IMR-90 (cell line): ENCODE measurements at regions not wholly inside any gene's neighbourhood (a gene's known extent, or its start where the extent isn't known, plus 50 kb on each side); places are given as distances from the start of the nearest gene placed in this dataset.

Experiments
- ATAC-seq: fragments of 200-7000 bp; cut with Tn5 transposase; 2 replicates; pipeline ENCODE4 v1.9.1; 2020; ENCODE audit warnings: low read depth, mild to moderate bottlenecking, moderate library complexity
- BruUV-seq: library from RNA; stranded (reverse); fragments of 400-500 nt; replicated peaks from 2 replicates; lab custom pipeline; 2021; lab: Mats Ljungman, UMichigan
- CTCF ChIA-PET: fragments of 300-600 bp; formaldehyde crosslinking; extraction: SDS; loops from one replicate; lab custom pipeline; 2021; ENCODE audit warnings: antibody characterized with exemption; lab: Yijun Ruan, JAX
- POLR2A ChIA-PET: fragments of 300-600 bp; sonication (Branson Sonifier 250); formaldehyde crosslinking; loops from one replicate; lab custom pipeline; 2022; ENCODE audit warnings: antibody characterized with exemption; ENCODE audit not compliant: unreplicated experiment; lab: Charles Lee
- DNase-seq: peaks from one replicate; pipeline ENCODE4 v3.0.0; 2013
- H2AFZ ChIP-seq: replicated peaks from 2 replicates; pipeline ENCODE3; 2013; ENCODE audit warnings: low read length, mild to moderate bottlenecking; ENCODE audit not compliant: poor library complexity
- H2AK5ac ChIP-seq: 2 replicates; pipeline ENCODE4 v1.6.1; 2013; ENCODE audit warnings: low read depth, low read length, inconsistent platforms
- H2AK9ac ChIP-seq: replicated peaks from 2 replicates; pipeline ENCODE3; 2013; ENCODE audit warnings: mild to moderate bottlenecking, low read depth, low read length, moderate library complexity; ENCODE audit not compliant: poor library complexity
- H2BK120ac ChIP-seq: 2 replicates; pipeline ENCODE4 v1.6.1; 2013; ENCODE audit warnings: low read depth, low read length, inconsistent platforms
- H2BK15ac ChIP-seq: 3 replicates; pipeline ENCODE4 v1.6.1; 2013; ENCODE audit warnings: low read depth, low read length, inconsistent platforms
- H2BK20ac ChIP-seq: 2 replicates; pipeline ENCODE4 v1.6.1; 2013; ENCODE audit warnings: low read depth, mild to moderate bottlenecking, inconsistent platforms, low read length, moderate library complexity
- H2BK5ac ChIP-seq: 2 replicates; pipeline ENCODE4 v1.6.1; 2013; ENCODE audit warnings: mild to moderate bottlenecking, low read depth, low read length, inconsistent platforms; ENCODE audit not compliant: poor library complexity, severe bottlenecking
- H3K14ac ChIP-seq: replicated peaks from 2 replicates; pipeline ENCODE4 v1.6.1; 2013; ENCODE audit warnings: low read depth, low read length, inconsistent platforms
- H3K18ac ChIP-seq: 2 replicates; pipeline ENCODE4 v1.6.1; 2013; ENCODE audit warnings: low read depth, low read length, control low read depth
- H3K23ac ChIP-seq: 2 replicates; pipeline ENCODE4 v1.6.1; 2013; ENCODE audit warnings: low read depth, low read length, inconsistent platforms
- H3K27ac ChIP-seq: 2 replicates; pipeline ENCODE4 v1.5.1; 2013; ENCODE audit warnings: mild to moderate bottlenecking, control low read depth, low read length; ENCODE audit not compliant: insufficient read depth
- H3K27me3 ChIP-seq: 2 replicates; pipeline ENCODE4 v1.6.1; 2013; ENCODE audit warnings: low read length; ENCODE audit not compliant: control insufficient read depth, insufficient read depth
- H3K36me3 ChIP-seq: 2 replicates; pipeline ENCODE4 v1.6.1; 2013; ENCODE audit warnings: low read length, mixed read lengths; ENCODE audit not compliant: control insufficient read depth, insufficient read depth
- H3K4ac ChIP-seq: 2 replicates; pipeline ENCODE4 v1.6.1; 2013; ENCODE audit warnings: low read depth, low read length, inconsistent platforms
- H3K4me1 ChIP-seq: 2 replicates; pipeline ENCODE4 v1.6.1; 2013; ENCODE audit warnings: low read length, mixed read lengths; ENCODE audit not compliant: control insufficient read depth, insufficient read depth
- H3K4me2 ChIP-seq: 2 replicates; pipeline ENCODE4 v1.6.1; 2013; ENCODE audit warnings: low read depth, mild to moderate bottlenecking, control low read depth, low read length, moderate library complexity
- H3K4me3 ChIP-seq: 2 replicates; pipeline ENCODE4 v1.5.1; 2013; ENCODE audit warnings: low read depth, mild to moderate bottlenecking, control low read depth, low read length, moderate library complexity; ENCODE audit not compliant: insufficient read depth
- H3K56ac ChIP-seq: 2 replicates; pipeline ENCODE4 v1.6.1; 2013; ENCODE audit warnings: low read length, inconsistent platforms; ENCODE audit not compliant: insufficient read depth; ENCODE audit errors: extremely low read depth
- H3K79me1 ChIP-seq, 2 experiments: 2 replicates each; pipeline ENCODE4 v1.6.1; 2013; ENCODE audit warnings: low read length in 2 of 2, inconsistent platforms in 1 of 2, low read depth in 1 of 2
- H3K9ac ChIP-seq: 2 replicates; pipeline ENCODE4 v1.6.1; 2013; ENCODE audit warnings: low read depth, low read length, control low read depth
- H3K9me1 ChIP-seq: 2 replicates; pipeline ENCODE4 v1.6.1; 2013; ENCODE audit warnings: low read length, inconsistent platforms; ENCODE audit not compliant: insufficient read depth
- H3K9me3 ChIP-seq: 2 replicates; pipeline ENCODE4 v1.6.1; 2013; ENCODE audit warnings: low read length; ENCODE audit not compliant: control insufficient read depth, insufficient read depth
- H4K20me1 ChIP-seq: 2 replicates; pipeline ENCODE4 v1.6.1; 2013; ENCODE audit warnings: low read length, inconsistent platforms; ENCODE audit not compliant: insufficient read depth
- H4K5ac ChIP-seq: 2 replicates; pipeline ENCODE4 v1.6.1; 2013; ENCODE audit warnings: mild to moderate bottlenecking, low read depth, low read length, control low read depth
- H4K8ac ChIP-seq, 2 experiments: 2 replicates each; pipeline ENCODE4 v1.6.1; 2013; ENCODE audit warnings: low read depth in 2 of 2, low read length in 2 of 2, control low read depth in 1 of 2, inconsistent platforms in 1 of 2
- H4K91ac ChIP-seq: 2 replicates; pipeline ENCODE4 v1.6.1; 2013; ENCODE audit warnings: low read depth, low read length, inconsistent platforms; ENCODE audit not compliant: insufficient read depth
- BHLHE40 ChIP-seq: fragments of 150-350 bp; IDR thresholded peaks from 2 replicates; pipeline ENCODE4 v1.6.1; 2016; ENCODE audit warnings: mild to moderate bottlenecking, low read depth, low read length
- CEBPB ChIP-seq: IDR thresholded peaks from 2 replicates; pipeline ENCODE4 v1.6.1; 2012; ENCODE audit warnings: low read depth, low read length, improper control_type of control experiment
- CHD1 ChIP-seq: IDR thresholded peaks from 2 replicates; pipeline ENCODE4 v1.6.1; 2012; ENCODE audit warnings: low read depth, low read length, improper control_type of control experiment
- FOS ChIP-seq: fragments of 150-350 bp; IDR thresholded peaks from 2 replicates; pipeline ENCODE4 v1.6.1; 2016; ENCODE audit warnings: low read depth, low read length
- MAFK ChIP-seq: IDR thresholded peaks from 2 replicates; pipeline ENCODE4 v1.6.1; 2012; ENCODE audit warnings: low read depth, low read length, improper control_type of control experiment
- MAZ ChIP-seq: IDR thresholded peaks from 2 replicates; pipeline ENCODE4 v1.6.1; 2012; ENCODE audit warnings: low read depth, mild to moderate bottlenecking, low read length, improper control_type of control experiment, moderate library complexity, borderline replicate concordance
- MXI1 ChIP-seq: IDR thresholded peaks from 2 replicates; pipeline ENCODE4 v1.6.1; 2012; ENCODE audit warnings: low read depth, mild to moderate bottlenecking, low read length, moderate library complexity, borderline replicate concordance
- NFE2L2 ChIP-seq: fragments of 150-350 bp; IDR thresholded peaks from 2 replicates; pipeline ENCODE4 v1.6.1; 2016; ENCODE audit warnings: low read depth, mild to moderate bottlenecking, low read length
- POLR2A ChIP-seq: IDR thresholded peaks from 2 replicates; pipeline ENCODE4 v1.6.1; 2012; ENCODE audit warnings: mild to moderate bottlenecking, low read depth, low read length
- RAD21 ChIP-seq: IDR thresholded peaks from 2 replicates; pipeline ENCODE4 v1.6.1; 2012; ENCODE audit warnings: low read length, improper control_type of control experiment
- RCOR1 ChIP-seq: IDR thresholded peaks from 2 replicates; pipeline ENCODE4 v1.6.1; 2012; ENCODE audit warnings: mild to moderate bottlenecking, low read length, improper control_type of control experiment; ENCODE audit not compliant: insufficient replicate concordance
- RFX5 ChIP-seq: IDR thresholded peaks from 2 replicates; pipeline ENCODE4 v1.8.0; 2012; ENCODE audit warnings: low read depth, mild to moderate bottlenecking, low read length, moderate library complexity
- SMC3 ChIP-seq: fragments of 150-350 bp; IDR thresholded peaks from 2 replicates; pipeline ENCODE4 v1.6.1; 2016; ENCODE audit warnings: low read depth, mild to moderate bottlenecking, antibody characterized with exemption, low read length, moderate library complexity
- USF2 ChIP-seq: fragments of 150-350 bp; IDR thresholded peaks from 2 replicates; pipeline ENCODE4 v1.6.1; 2017; ENCODE audit warnings: mild to moderate bottlenecking, antibody characterized with exemption, low read length, low read depth
- WGBS, 2 experiments: methylation state at CpG; one replicate each; pipeline versions ENCODE4 v1.1.5 to v1.1.7; 2013; ENCODE audit warnings: missing lambda C conversion rate in 2 of 2; ENCODE audit not compliant: insufficient read length in 1 of 2; ENCODE audit errors: extremely low coverage in 2 of 2; 5-methylcytosine and 5-hydroxymethylcytosine counted together
- dilution Hi-C: fragments of 300-500 bp; cut with HindIII; formaldehyde crosslinking; loops from one replicate; pipeline ENCODE4 v1.14.3; 2018; ENCODE audit warnings: low sequenced_read_pairs; ENCODE audit not compliant: unreplicated experiment
- in situ Hi-C: fragments of 300-500 bp; cut with MboI; formaldehyde crosslinking; loops from 3 replicates; pipeline ENCODE4 v1.14.3; 2019; ENCODE audit warnings: low sequenced_read_pairs, inconsistent platforms, mixed read lengths
- intact Hi-C: fragments of 100-400 bp; cut with micrococcal nuclease; formaldehyde crosslinking; loops from 2 replicates; pipeline ENCODE4 v1.10.0; 2022
- TF ChIP-seq, protein P1 (sequence below): fragments of 150-350 bp; IDR thresholded peaks from 2 replicates; pipeline ENCODE4 v1.6.1; 2016; ENCODE audit warnings: low read depth, mild to moderate bottlenecking, low read length, moderate library complexity, borderline replicate concordance
- TF ChIP-seq, protein P2 (sequence below): conservative IDR thresholded peaks from 2 replicates; pipeline ENCODE4 v1.5.1; 2012; ENCODE audit warnings: mild to moderate bottlenecking, low read depth, low read length, improper control_type of control experiment

GRCh38 chr20:43248341-43248740 lies 58.6 kb upstream of the PTPRT start:
- Histone ChIP-seq H2BK120ac (no peak overlapping the region), H3K14ac (no peak overlapping the region), H3K9me1 (no peaks in the 10 kb centered on the region; the same call in 1 of the 2 replicates), H2BK20ac (no peak overlapping the region), H3K9ac (no peak overlapping the region), H4K8ac (no peak overlapping the region), H4K5ac (no peak overlapping the region), H2AFZ (no peak overlapping the region), H3K18ac (no peak overlapping the region), H4K91ac (no peak overlapping the region), H2BK15ac (no peak overlapping the region), H2AK9ac (no peak overlapping the region), H3K27ac (no peak overlapping the region), H3K27me3 (no peaks in the 10 kb centered on the region), H2BK5ac (no peak overlapping the region), H3K79me1 (no peaks in the 10 kb centered on the region), H4K20me1 (no peaks in the 10 kb centered on the region), H3K56ac (no peak overlapping the region), H3K4ac (no peak overlapping the region), H2AK5ac (no peak overlapping the region), H3K4me2 (no peak overlapping the region), H3K4me3 (no peak overlapping the region), H3K4me1 (no peaks in the 10 kb centered on the region), H3K23ac (no peak overlapping the region), H3K9me3 (no peaks in the 10 kb centered on the region), H3K36me3 (no peaks in the 10 kb centered on the region)
- BruUV-seq: no TSS peak
- ATAC-seq (no peak), DNase-seq (no peak)
- intact Hi-C loops (no loop called here), in situ Hi-C loops (no loop called here), dilution Hi-C loops (no loop called here)
- TF ChIP-seq CEBPB (no peak), CHD1 (no peak), USF2 (no peak), POLR2A (no peak), RCOR1 (no peak), MAZ (no peak), NFE2L2 (no peak), MAFK (no peak), BHLHE40 (no peak), FOS (no peak), MXI1 (no peak), SMC3 (no peak), RAD21 (no peak), RFX5 (no peak)
- TF ChIP-seq, protein P1, sequence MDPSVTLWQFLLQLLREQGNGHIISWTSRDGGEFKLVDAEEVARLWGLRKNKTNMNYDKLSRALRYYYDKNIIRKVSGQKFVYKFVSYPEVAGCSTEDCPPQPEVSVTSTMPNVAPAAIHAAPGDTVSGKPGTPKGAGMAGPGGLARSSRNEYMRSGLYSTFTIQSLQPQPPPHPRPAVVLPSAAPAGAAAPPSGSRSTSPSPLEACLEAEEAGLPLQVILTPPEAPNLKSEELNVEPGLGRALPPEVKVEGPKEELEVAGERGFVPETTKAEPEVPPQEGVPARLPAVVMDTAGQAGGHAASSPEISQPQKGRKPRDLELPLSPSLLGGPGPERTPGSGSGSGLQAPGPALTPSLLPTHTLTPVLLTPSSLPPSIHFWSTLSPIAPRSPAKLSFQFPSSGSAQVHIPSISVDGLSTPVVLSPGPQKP: no peak
- TF ChIP-seq, protein P2, sequence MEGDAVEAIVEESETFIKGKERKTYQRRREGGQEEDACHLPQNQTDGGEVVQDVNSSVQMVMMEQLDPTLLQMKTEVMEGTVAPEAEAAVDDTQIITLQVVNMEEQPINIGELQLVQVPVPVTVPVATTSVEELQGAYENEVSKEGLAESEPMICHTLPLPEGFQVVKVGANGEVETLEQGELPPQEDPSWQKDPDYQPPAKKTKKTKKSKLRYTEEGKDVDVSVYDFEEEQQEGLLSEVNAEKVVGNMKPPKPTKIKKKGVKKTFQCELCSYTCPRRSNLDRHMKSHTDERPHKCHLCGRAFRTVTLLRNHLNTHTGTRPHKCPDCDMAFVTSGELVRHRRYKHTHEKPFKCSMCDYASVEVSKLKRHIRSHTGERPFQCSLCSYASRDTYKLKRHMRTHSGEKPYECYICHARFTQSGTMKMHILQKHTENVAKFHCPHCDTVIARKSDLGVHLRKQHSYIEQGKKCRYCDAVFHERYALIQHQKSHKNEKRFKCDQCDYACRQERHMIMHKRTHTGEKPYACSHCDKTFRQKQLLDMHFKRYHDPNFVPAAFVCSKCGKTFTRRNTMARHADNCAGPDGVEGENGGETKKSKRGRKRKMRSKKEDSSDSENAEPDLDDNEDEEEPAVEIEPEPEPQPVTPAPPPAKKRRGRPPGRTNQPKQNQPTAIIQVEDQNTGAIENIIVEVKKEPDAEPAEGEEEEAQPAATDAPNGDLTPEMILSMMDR: no peak
- no CpG with 5 or more reads among the region's 2 CpGs for WGBS, 2 experiments
- ChIA-PET CTCF (no interaction called here), POLR2A (no interaction called here)
